ENCODE measurements at regions not wholly inside any gene's neighbourhood (a gene's known extent, or its start where the extent isn't known, plus 50 kb on each side); places are given as distances from the start of the nearest gene placed in this dataset.
"Not testable (repeated sequence)": the region's sequence is repeated elsewhere in the genome, so short reads cannot be mapped to it uniquely, and the experiment has no call there.

DNA sequence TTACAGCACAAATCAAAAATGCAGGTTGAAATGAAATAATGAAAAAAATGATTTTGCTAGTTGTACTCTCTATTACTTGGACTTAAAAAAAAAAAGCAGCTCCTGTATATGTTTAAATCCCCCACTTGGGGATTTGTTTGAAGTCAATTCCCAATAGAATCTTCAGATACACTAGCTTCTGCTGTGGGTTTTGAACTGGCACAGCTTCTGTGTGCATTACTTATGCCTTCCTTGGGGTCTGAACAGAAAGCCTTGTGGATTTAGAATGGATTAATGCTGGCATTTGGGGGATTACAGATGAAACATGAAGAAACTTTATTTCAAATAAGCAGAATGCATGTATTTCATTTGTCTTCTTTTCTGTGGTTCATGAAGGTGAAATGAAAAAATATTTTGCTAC is 513.2 kb upstream of the TBL1XR1 start:
- no peak overlapping the region for H3K4me3 ChIP-seq (replicated peaks in 1 of 3)
- H3K4me1 ChIP-seq, result peaks cover 4 to 15% of the 10 kb centered on the region in 2 donors
- TF ChIP-seq, protein P1, sequence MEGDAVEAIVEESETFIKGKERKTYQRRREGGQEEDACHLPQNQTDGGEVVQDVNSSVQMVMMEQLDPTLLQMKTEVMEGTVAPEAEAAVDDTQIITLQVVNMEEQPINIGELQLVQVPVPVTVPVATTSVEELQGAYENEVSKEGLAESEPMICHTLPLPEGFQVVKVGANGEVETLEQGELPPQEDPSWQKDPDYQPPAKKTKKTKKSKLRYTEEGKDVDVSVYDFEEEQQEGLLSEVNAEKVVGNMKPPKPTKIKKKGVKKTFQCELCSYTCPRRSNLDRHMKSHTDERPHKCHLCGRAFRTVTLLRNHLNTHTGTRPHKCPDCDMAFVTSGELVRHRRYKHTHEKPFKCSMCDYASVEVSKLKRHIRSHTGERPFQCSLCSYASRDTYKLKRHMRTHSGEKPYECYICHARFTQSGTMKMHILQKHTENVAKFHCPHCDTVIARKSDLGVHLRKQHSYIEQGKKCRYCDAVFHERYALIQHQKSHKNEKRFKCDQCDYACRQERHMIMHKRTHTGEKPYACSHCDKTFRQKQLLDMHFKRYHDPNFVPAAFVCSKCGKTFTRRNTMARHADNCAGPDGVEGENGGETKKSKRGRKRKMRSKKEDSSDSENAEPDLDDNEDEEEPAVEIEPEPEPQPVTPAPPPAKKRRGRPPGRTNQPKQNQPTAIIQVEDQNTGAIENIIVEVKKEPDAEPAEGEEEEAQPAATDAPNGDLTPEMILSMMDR (IDR thresholded peaks at IDR 0.05), result no peak
- TF ChIP-seq POLR2A (IDR thresholded peaks at IDR 0.05), result no peak
- DNase-seq, result no peak
- no peaks in the 10 kb centered on the region for H3K36me3 ChIP-seq
- intact Hi-C loops (cut with DNase I), result no loop called here
- no peaks in the 10 kb centered on the region for H3K9me3 ChIP-seq
- no peak overlapping the region for H3K27ac ChIP-seq
- no peaks in the 10 kb centered on the region for H3K27me3 ChIP-seq

DNA sequence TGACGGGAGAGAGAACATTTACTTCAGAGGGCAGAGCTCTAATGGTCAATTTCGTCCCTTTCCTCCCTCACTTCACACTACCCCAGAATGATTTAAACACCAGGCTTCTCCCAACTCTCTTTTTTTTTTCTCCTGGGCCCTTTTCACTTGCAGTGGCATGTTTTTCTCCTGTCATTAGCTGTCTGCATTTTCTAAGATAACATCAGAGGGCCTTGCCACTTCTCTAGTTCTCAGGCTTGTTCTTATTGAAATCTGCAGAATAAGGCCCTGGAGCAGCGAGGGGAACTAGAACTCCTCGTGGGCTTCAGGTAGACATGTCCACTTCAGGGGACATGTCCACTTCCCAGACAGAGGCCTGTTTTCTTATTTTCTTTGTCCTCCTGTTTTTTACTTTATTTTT is 514.4 kb upstream of the TBL1XR1 start:
- Histone ChIP-seq H3K36me3 (no peaks in the 10 kb centered on the region), H3K27ac (no peak overlapping the region), H3K4me3 (replicated peaks in 1 of 3) (no peak overlapping the region), H3K27me3 (no peaks in the 10 kb centered on the region), H3K4me1 (peaks cover under 1 to 7% of the 10 kb centered on the region in 2 donors), H3K9me3 (no peaks in the 10 kb centered on the region)
- TF ChIP-seq, protein P1 (IDR thresholded peaks at IDR 0.05), result no peak
- TF ChIP-seq POLR2A (IDR thresholded peaks at IDR 0.05), result no peak
- 70 to 79% methylated on average over 4 of the region's 4 CpGs for WGBS, 2 donors
- intact Hi-C loops (cut with DNase I), result no loop called here
- DNase-seq, result no peak

DNA sequence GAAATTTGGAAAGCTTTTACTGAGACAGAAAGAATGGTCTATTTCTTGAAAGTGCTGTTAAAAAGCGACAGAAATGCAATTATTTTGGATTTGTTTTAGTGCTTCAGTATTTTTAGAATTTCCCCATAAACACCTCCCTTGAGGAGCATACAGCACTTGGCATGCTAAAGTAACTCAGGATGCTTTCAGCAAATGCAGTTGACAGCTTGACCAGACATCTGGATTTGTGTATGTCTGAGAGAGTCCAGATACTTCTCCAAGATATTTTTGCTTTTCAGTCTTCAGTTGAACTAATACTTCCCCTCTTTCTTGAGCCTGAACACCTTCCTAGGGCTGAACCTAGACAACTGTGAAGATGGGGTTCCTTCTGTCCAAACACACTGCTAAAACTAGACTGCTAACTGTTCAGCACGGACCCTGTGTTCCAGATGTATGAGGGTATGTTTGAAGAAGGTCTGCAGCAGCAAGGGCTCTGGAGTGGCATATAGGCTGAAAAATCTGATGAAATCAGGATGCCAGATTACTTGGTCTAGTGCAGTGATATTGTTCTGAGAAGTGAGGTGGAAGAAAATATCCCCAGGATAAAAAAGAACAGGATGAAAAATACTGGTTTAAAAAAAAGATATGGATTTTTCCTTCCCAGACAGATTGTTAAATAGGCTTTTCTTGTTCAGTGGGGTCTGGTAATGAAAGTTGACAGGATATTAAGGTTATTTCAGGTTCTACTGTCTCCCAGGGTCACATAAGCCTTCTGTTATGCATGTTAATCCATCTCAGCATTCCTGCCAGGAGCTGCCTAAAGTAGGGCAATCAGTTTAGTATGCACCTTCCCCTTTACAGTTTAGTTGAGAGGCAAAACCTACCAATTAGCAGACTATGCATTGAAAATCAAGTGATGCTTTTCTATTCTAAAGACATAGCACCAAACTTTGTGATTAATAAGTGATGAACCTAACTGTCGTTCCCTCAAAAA is 516.9 kb upstream of the TBL1XR1 start:
- Histone ChIP-seq H3K4me1 (peaks cover 0 to 4% of the 10 kb centered on the region in 2 donors), H3K4me3 (replicated peaks in 1 of 3) (no peak overlapping the region), H3K9me3 (no peaks in the 10 kb centered on the region), H3K36me3 (no peaks in the 10 kb centered on the region), H3K27me3 (no peaks in the 10 kb centered on the region), H3K27ac (no peak overlapping the region)
- DNase-seq, result no peak
- no peak for TF ChIP-seq POLR2A (IDR thresholded peaks at IDR 0.05)
- TF ChIP-seq, protein P1 (IDR thresholded peaks at IDR 0.05), result no peak
- 86 to 94% methylated on average over 3 of the region's 3 CpGs for WGBS, 2 donors
- intact Hi-C loops (cut with DNase I), result no loop called here

DNA sequence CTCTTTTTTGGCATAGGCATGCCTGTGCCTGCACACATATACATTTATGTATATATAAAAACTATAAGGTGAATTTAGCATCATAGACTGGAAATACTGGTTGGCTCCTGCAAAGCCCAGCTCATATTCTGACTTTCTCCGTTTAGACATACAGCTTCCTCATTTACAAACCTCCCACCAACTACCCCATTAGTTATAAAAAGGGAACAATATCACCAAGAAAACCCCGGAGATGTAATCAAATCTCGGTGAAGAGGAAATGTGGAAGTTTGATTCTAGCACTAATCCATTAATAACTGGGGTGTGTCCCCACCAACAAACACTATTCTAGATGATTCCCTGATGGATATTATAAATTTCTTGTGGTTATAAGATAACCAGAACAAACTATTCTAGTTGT is 517.7 kb upstream of the TBL1XR1 start:
- 70 to 77% methylated on average over 3 of the region's 3 CpGs for WGBS, 2 donors
- Histone ChIP-seq H3K36me3 (no peaks in the 10 kb centered on the region), H3K27me3 (no peaks in the 10 kb centered on the region), H3K4me1 (peaks cover 0 to 4% of the 10 kb centered on the region in 2 donors), H3K4me3 (replicated peaks in 1 of 3) (no peak overlapping the region), H3K27ac (no peak overlapping the region), H3K9me3 (no peaks in the 10 kb centered on the region)
- intact Hi-C loops (cut with DNase I), result no loop called here
- TF ChIP-seq, protein P1 (IDR thresholded peaks at IDR 0.05), result no peak
- TF ChIP-seq POLR2A (IDR thresholded peaks at IDR 0.05), result no peak
- DNase-seq, result no peak

DNA sequence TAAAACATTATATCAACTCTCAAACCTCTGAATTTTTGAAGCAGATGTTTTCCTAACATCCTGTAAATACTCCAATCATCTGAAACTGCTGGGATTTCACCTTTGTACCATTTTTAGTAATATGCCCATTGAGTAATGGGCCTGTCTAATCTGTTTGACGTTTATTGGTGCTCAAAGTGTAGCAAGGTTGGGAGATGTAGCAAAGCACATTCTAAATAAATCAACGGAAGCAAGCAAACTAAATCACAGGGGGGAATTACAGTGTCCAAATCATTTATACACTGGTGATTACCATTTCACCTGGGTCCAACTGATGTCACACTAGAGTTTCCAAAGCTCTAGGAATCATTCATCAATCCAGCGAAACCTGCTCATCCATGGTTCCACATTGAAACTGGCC is 518.7 kb upstream of the TBL1XR1 start:
- H3K36me3 ChIP-seq, result no peaks in the 10 kb centered on the region
- H3K27ac ChIP-seq, result no peak overlapping the region
- peaks cover 0 to 2% of the 10 kb centered on the region in 2 donors for H3K4me1 ChIP-seq
- WGBS, 2 donors, result 89 to 93% methylated on average over 3 of the region's 3 CpGs
- no peaks in the 10 kb centered on the region for H3K9me3 ChIP-seq
- no peaks in the 10 kb centered on the region for H3K27me3 ChIP-seq
- no peak for DNase-seq
- intact Hi-C loops (cut with DNase I), result no loop called here
- TF ChIP-seq, protein P1 (IDR thresholded peaks at IDR 0.05), result no peak
- TF ChIP-seq POLR2A (IDR thresholded peaks at IDR 0.05), result no peak
- no peak overlapping the region for H3K4me3 ChIP-seq (replicated peaks in 1 of 3)

DNA sequence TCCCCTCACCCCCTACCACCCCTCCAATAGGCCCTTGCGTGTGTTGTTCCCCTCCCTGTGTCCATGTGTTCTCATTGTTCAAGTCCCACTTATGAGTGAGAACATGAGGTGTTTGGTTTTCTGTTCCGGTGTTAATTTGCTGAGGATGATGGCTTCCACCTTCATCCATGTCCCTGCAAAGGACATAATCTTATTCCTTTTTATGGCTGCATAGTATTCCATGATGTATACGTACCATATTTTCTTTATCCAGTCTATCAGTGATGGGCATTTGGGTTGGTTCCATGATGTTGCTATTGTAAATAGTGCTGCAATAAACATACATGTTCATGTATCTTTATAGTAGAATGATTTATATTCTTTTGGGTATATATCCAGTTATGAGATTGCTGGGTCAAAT is 523.6 kb upstream of the TBL1XR1 start:
- H3K36me3 ChIP-seq; H3K4me3 ChIP-seq (replicated peaks in 1 of 3); H3K9me3 ChIP-seq; intact Hi-C loops (cut with DNase I); H3K27ac ChIP-seq; H3K27me3 ChIP-seq; DNase-seq: not testable (repeated sequence)
- H3K4me1 ChIP-seq, result peaks cover 30 to 35% of the 10 kb centered on the region in 2 donors
- 97% methylated on average over 3 of the region's 3 CpGs for WGBS, 2 donors

Data from thyroid gland (tissue), 4 donors.